Loucy (cell line): ENCODE measurements at regions not wholly inside any gene's neighbourhood (a gene's known extent, or its start where the extent isn't known, plus 50 kb on each side); places are given as distances from the start of the nearest gene placed in this dataset.

Experiments used
- H2AFZ ChIP-seq: fragments of 200-600 bp; sonication (generic); 2 replicates; pipeline ENCODE4 v1.6.0; 2016; ENCODE audit warnings: antibody characterized with exemption, mild to moderate bottlenecking, low read length, moderate library complexity
- H3F3A ChIP-seq: fragments of 200-600 bp; 2 replicates; pipeline ENCODE4 v1.6.0; 2016; ENCODE audit warnings: antibody characterized with exemption, low read depth, mild to moderate bottlenecking
- H3K27me3 ChIP-seq: fragments of 200-600 bp; sonication (generic); 2 replicates; pipeline ENCODE4 v1.6.1; 2014; ENCODE audit warnings: low read length, mild to moderate bottlenecking; ENCODE audit not compliant: insufficient read depth, poor library complexity, severe bottlenecking
- H3K36me3 ChIP-seq: fragments of 200-600 bp; sonication (generic); 2 replicates; pipeline ENCODE4 v1.6.1; 2016; ENCODE audit warnings: low read length; ENCODE audit not compliant: insufficient read depth
- H3K4me1 ChIP-seq: fragments of 200-600 bp; sonication (generic); 2 replicates; pipeline ENCODE4 v1.5.1; 2014; ENCODE audit warnings: low read length, mild to moderate bottlenecking; ENCODE audit not compliant: insufficient read depth, poor library complexity, severe bottlenecking
- H3K4me2 ChIP-seq: fragments of 200-600 bp; sonication (generic); 2 replicates; pipeline ENCODE4 v1.6.0; 2014; ENCODE audit warnings: antibody characterized with exemption, low read length, low read depth, mild to moderate bottlenecking; ENCODE audit not compliant: poor library complexity, severe bottlenecking
- H3K4me3 ChIP-seq: fragments of 200-600 bp; sonication (generic); 2 replicates; pipeline ENCODE4 v1.5.1; 2014; ENCODE audit warnings: low read length, mild to moderate bottlenecking, mixed read lengths; ENCODE audit not compliant: poor library complexity, severe bottlenecking
- H3K79me2 ChIP-seq: fragments of 200-600 bp; sonication (generic); 2 replicates; pipeline ENCODE4 v1.6.1; 2014; ENCODE audit warnings: low read length; ENCODE audit not compliant: insufficient read depth
- H3K9ac ChIP-seq: fragments of 200-600 bp; sonication (generic); 2 replicates; pipeline ENCODE4 v1.6.0; 2014; ENCODE audit warnings: mild to moderate bottlenecking, low read depth, low read length, moderate library complexity; ENCODE audit not compliant: poor library complexity, severe bottlenecking
- H3K9me2 ChIP-seq: fragments of 200-600 bp; sonication (generic); replicated peaks from 2 replicates; pipeline ENCODE4 v1.6.1; 2016; ENCODE audit warnings: low read depth, low read length, mixed read lengths
- H3K9me3 ChIP-seq: fragments of 200-600 bp; sonication (generic); 2 replicates; pipeline ENCODE4 v1.6.1; 2014; ENCODE audit warnings: mild to moderate bottlenecking, antibody characterized with exemption, low read length, low read depth; ENCODE audit not compliant: insufficient read depth
- H4K20me1 ChIP-seq: fragments of 200-600 bp; sonication (generic); 2 replicates; pipeline ENCODE4 v1.6.0; 2014; ENCODE audit warnings: antibody characterized with exemption, low read length, mild to moderate bottlenecking; ENCODE audit not compliant: insufficient read depth, poor library complexity, severe bottlenecking
- CTCF ChIP-seq: fragments of 200-600 bp; sonication (generic); conservative IDR thresholded peaks from 2 replicates; pipeline ENCODE4 v1.5.1; 2014; ENCODE audit warnings: mild to moderate bottlenecking, antibody characterized with exemption, low read length
- EZH2phosphoT487 ChIP-seq: fragments of 200-600 bp; IDR thresholded peaks from 2 replicates; pipeline ENCODE4 v1.6.1; 2018; ENCODE audit warnings: antibody characterized with exemption, mild to moderate bottlenecking, moderate library complexity, borderline replicate concordance

- no peaks in the 10 kb centered on the region for H3K4me1 ChIP-seq
- no peaks in the 10 kb centered on the region for H3K9me3 ChIP-seq
- no peaks in the 10 kb centered on the region for H3F3A ChIP-seq
- no peaks in the 10 kb centered on the region for H3K36me3 ChIP-seq
- no peaks in the 10 kb centered on the region for H3K27me3 ChIP-seq
- H3K79me2 ChIP-seq: no peaks in the 10 kb centered on the region
- TF ChIP-seq CTCF (no peak), EZH2phosphoT487 (no peak)
- no peak overlapping the region for H3K4me3 ChIP-seq
- no peak overlapping the region for H2AFZ ChIP-seq
- no peaks in the 10 kb centered on the region for H4K20me1 ChIP-seq
- H3K4me2 ChIP-seq: no peak overlapping the region
- H3K9me2 ChIP-seq: no peaks in the 10 kb centered on the region
- no peak overlapping the region for H3K9ac ChIP-seq
Measured at GRCh38 chr2:60071490-60071831, 482.0 kb downstream of the BCL11A start.

- Histone ChIP-seq H3K9me3 (no peaks in the 10 kb centered on the region), H4K20me1 (no peaks in the 10 kb centered on the region), H3K36me3 (no peaks in the 10 kb centered on the region), H3K9ac (no peak overlapping the region), H2AFZ (no peak overlapping the region), H3K4me1 (no peaks in the 10 kb centered on the region), H3F3A (no peaks in the 10 kb centered on the region), H3K79me2 (no peaks in the 10 kb centered on the region), H3K4me2 (no peak overlapping the region), H3K9me2 (no peaks in the 10 kb centered on the region), H3K4me3 (no peak overlapping the region), H3K27me3 (no peaks in the 10 kb centered on the region)
- TF ChIP-seq EZH2phosphoT487 (no peak), CTCF (no peak)
Measured at GRCh38 chr2:60070736-60071489, 482.5 kb downstream of the BCL11A start.

GRCh38 chr2:60070196-60070595 is 483.3 kb downstream of the BCL11A start:
- H3K36me3 ChIP-seq: no peaks in the 10 kb centered on the region
- no peak overlapping the region for H2AFZ ChIP-seq
- H3K4me1 ChIP-seq: no peaks in the 10 kb centered on the region
- no peaks in the 10 kb centered on the region for H3K9me3 ChIP-seq
- H3K9me2 ChIP-seq: no peaks in the 10 kb centered on the region
- H3F3A ChIP-seq: no peaks in the 10 kb centered on the region
- no peak overlapping the region for H3K9ac ChIP-seq
- no peaks in the 10 kb centered on the region for H4K20me1 ChIP-seq
- H3K27me3 ChIP-seq: no peaks in the 10 kb centered on the region
- no peak overlapping the region for H3K4me2 ChIP-seq
- H3K79me2 ChIP-seq: no peaks in the 10 kb centered on the region
- TF ChIP-seq CTCF (no peak), EZH2phosphoT487 (no peak)
- no peak overlapping the region for H3K4me3 ChIP-seq
